Right lobe of liver (tissue), 6 donors: ENCODE measurements at regions not wholly inside any gene's neighbourhood (a gene's known extent, or its start where the extent isn't known, plus 50 kb on each side); places are given as distances from the start of the nearest gene placed in this dataset.

Experiments
- ATAC-seq, 4 donors: fragments of 200-7000 bp; cut with Tn5 transposase; one replicate each; pipeline ENCODE4 v1.9.1; 2020; ENCODE audit warnings: mild to moderate bottlenecking in 4 of 4, moderate library complexity in 4 of 4
- DNase-seq, 3 donors: peaks; one replicate each; pipeline ENCODE4 v3.0.0-alpha.2; 2020
- H3K27ac ChIP-seq, 3 donors: fragments of 200-600 bp; one replicate each; pipeline ENCODE4 v1.8.0; 2022
- H3K27me3 ChIP-seq, 2 donors: fragments of 200-600 bp; one replicate each; pipeline ENCODE4 v1.8.0; 2022
- H3K36me3 ChIP-seq, 4 donors: fragments of 200-600 bp; sonication (generic) in 1 of 4; one replicate each; pipeline versions ENCODE4 v1.5.1 to v1.8.0; 2017 to 2022; ENCODE audit warnings: control low read depth in 1 of 4
- H3K4me1 ChIP-seq, 4 donors: fragments of 200-600 bp; sonication (generic) in 1 of 4; one replicate each; pipeline versions ENCODE4 v1.5.1 to v1.8.0; 2017 to 2022; ENCODE audit warnings: control low read depth in 1 of 4
- H3K4me3 ChIP-seq, 3 donors: fragments of 200-600 bp; one replicate each; pipeline ENCODE4 v1.8.0; 2022
- H3K9me3 ChIP-seq, 4 donors: fragments of 200-600 bp; sonication (generic) in 1 of 4; one replicate each; pipeline versions ENCODE4 v1.5.1 to v1.8.0; 2017 to 2022; ENCODE audit warnings: control low read depth in 1 of 4
- POLR2A ChIP-seq: fragments of 450-650 bp; IDR thresholded peaks from one replicate; pipeline ENCODE4 v1.6.1; 2017; ENCODE audit warnings: antibody characterized with exemption, mild to moderate bottlenecking
- WGBS: methylation state at CpG from one replicate; pipeline ENCODE4 v1.1.6; 2018; ENCODE audit warnings: low coverage, low lambda C conversion rate; ENCODE audit not compliant: insufficient coverage; ENCODE audit errors: missing lambda C conversion rate; 5-methylcytosine and 5-hydroxymethylcytosine counted together
- intact Hi-C, 2 donors: fragments of 100-400 bp; cut with DNase I; formaldehyde crosslinking; loops; one replicate each; pipeline versions ENCODE4 v1.11.2 to v1.14.1; 2022
- TF ChIP-seq, protein P1 (sequence below), 4 donors: fragments of 200-600 bp in 3 of 4; fragments of 450-650 bp in 1 of 4; IDR thresholded peaks; one replicate each; pipeline versions ENCODE4 v1.5.1 to v1.8.0; 2016 to 2022; ENCODE audit warnings: antibody characterized with exemption in 4 of 4, mild to moderate bottlenecking in 2 of 4
- donor health status: DM: no; HTN: yes; CAD: no.
- donor health status: DM: no; HTN: no; CAD: no.
- donor health status: DM: no; HTN: no; CAD: no.
- donor health status: DM: no; HTN: yes; CAD: no.
- donor health status: DM: no; HTN: yes; CAD: no.

DNA sequence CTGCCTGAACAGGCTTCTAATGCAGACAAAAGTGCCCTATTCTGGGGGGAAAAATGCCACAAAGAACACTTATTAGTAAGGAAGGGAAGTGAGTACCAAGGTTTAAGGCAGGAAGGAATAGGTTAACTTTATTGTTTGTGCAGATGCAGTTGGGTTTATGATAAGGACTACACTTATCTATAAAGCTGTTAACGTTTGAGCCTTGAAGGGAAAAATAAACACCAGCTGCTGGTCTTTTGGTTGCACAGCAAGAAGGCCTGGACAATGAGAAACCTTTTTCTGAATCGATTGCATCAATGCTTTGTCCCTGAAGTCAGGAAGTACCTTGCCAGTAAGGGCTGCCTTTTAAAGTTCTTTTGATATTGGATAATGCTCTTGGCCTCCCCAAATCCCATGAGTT lies 407.8 kb downstream of the ATP23 start:
- Histone ChIP-seq H3K4me1 (no peaks in the 10 kb centered on the region), H3K9me3 (no peaks in the 10 kb centered on the region), H3K27me3 (no peaks in the 10 kb centered on the region), H3K36me3 (no peaks in the 10 kb centered on the region), H3K27ac (no peak overlapping the region), H3K4me3 (no peak overlapping the region)
- intact Hi-C loops, result no loop called here
- ATAC-seq, result no peak
- TF ChIP-seq, protein P1, sequence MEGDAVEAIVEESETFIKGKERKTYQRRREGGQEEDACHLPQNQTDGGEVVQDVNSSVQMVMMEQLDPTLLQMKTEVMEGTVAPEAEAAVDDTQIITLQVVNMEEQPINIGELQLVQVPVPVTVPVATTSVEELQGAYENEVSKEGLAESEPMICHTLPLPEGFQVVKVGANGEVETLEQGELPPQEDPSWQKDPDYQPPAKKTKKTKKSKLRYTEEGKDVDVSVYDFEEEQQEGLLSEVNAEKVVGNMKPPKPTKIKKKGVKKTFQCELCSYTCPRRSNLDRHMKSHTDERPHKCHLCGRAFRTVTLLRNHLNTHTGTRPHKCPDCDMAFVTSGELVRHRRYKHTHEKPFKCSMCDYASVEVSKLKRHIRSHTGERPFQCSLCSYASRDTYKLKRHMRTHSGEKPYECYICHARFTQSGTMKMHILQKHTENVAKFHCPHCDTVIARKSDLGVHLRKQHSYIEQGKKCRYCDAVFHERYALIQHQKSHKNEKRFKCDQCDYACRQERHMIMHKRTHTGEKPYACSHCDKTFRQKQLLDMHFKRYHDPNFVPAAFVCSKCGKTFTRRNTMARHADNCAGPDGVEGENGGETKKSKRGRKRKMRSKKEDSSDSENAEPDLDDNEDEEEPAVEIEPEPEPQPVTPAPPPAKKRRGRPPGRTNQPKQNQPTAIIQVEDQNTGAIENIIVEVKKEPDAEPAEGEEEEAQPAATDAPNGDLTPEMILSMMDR (IDR thresholded peaks at IDR 0.05), result no peak
- TF ChIP-seq POLR2A, result no peak
- DNase-seq, result no peak
- 8% methylated on average over 2 of the region's 2 CpGs for WGBS

DNA sequence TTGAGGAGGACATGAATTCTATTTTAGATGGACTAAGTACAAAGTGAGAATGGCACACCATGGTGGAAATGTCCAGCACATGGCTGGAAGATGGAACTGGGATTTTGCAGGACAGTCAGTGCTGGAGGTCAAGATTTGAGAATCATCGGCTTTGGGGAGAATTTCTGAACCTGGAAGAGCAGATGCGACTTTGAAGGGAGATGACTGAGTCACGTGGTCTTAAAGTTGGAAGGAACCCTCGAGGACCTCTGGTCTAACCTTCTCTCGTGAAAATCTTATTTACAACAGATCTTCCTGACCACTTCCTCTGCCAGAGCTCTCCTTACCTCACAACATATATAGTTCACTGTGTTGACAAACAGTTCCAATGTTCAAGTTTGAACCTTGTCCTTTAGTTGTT lies 415.4 kb downstream of the ATP23 start:
- H3K4me3 ChIP-seq, result no peak overlapping the region
- TF ChIP-seq, protein P1 (IDR thresholded peaks at IDR 0.05), result no peak
- TF ChIP-seq POLR2A, result no peak
- no peaks in the 10 kb centered on the region for H3K9me3 ChIP-seq
- H3K36me3 ChIP-seq, result no peaks in the 10 kb centered on the region
- no peaks in the 10 kb centered on the region for H3K4me1 ChIP-seq
- DNase-seq (no peak), ATAC-seq (no peak)
- intact Hi-C loops, result loop anchor here in 1 of 2 donors (10.0 kb wide), 1 partner anchor 798 kb away; no protein-coding TSS in a partner anchor
- H3K27me3 ChIP-seq, result no peaks in the 10 kb centered on the region
- 57% methylated on average over 4 of the region's 5 CpGs for WGBS
- H3K27ac ChIP-seq, result no peak overlapping the region

DNA sequence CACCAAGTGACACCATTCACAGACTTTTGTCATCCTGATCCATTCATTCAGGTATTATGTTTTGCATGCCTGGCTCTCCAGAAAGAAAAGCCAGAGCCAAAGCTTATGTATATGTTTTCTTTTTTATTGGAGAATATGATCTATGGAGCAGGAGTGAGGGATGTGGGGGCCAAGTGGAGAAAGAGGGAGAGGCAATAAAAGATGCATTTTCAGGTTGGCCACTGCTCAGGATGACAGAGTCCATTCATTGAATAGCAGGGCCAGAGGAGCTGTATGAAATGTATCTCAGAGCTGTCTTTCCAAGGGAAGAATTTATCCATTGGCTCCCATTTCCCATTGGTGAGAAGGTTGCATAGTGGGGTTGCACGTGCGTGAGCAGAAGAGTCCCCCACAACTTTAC lies 416.1 kb downstream of the ATP23 start:
- intact Hi-C loops, result loop anchor here in 1 of 2 donors (10.0 kb wide), 1 partner anchor 797 kb away; no protein-coding TSS in a partner anchor
- Histone ChIP-seq H3K36me3 (no peaks in the 10 kb centered on the region), H3K4me1 (no peaks in the 10 kb centered on the region), H3K9me3 (no peaks in the 10 kb centered on the region), H3K27ac (no peak overlapping the region), H3K4me3 (no peak overlapping the region), H3K27me3 (no peaks in the 10 kb centered on the region)
- WGBS, result 48% methylated on average over 2 of the region's 2 CpGs
- TF ChIP-seq, protein P1 (IDR thresholded peaks at IDR 0.05), result no peak
- DNase-seq (no peak), ATAC-seq (no peak)

DNA sequence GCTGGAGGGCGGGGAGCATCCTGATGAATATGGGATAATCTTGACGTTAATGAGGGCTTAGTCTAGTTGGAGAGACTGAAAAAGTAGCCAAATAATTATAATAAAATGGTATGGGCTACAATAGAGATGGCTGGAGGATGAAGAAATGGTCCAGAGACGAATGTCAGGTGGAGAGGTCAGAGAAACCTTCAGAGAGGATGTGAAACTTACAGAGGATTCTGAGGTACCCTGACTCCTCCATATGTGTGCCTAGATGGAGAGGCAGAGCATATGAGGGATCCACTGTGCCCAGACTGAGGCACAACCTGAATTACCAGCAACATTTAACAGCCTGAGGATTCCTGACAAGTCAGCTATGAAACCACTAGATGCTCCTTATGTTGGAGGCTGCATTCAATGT lies 417.0 kb downstream of the ATP23 start:
- no peak for ATAC-seq
- Histone ChIP-seq H3K36me3 (no peaks in the 10 kb centered on the region), H3K27me3 (no peaks in the 10 kb centered on the region), H3K27ac (no peak overlapping the region), H3K4me1 (no peaks in the 10 kb centered on the region), H3K4me3 (no peak overlapping the region), H3K9me3 (no peaks in the 10 kb centered on the region)
- intact Hi-C loops, result loop anchor here in 1 of 2 donors (10.0 kb wide), 1 partner anchor 796 kb away; no protein-coding TSS in a partner anchor
- DNase-seq, result no peak
- 51% methylated on average over 3 of the region's 3 CpGs for whole genome bisulfite sequencing
- no peak for TF ChIP-seq POLR2A
- TF ChIP-seq, protein P1 (IDR thresholded peaks at IDR 0.05), result no peak

DNA sequence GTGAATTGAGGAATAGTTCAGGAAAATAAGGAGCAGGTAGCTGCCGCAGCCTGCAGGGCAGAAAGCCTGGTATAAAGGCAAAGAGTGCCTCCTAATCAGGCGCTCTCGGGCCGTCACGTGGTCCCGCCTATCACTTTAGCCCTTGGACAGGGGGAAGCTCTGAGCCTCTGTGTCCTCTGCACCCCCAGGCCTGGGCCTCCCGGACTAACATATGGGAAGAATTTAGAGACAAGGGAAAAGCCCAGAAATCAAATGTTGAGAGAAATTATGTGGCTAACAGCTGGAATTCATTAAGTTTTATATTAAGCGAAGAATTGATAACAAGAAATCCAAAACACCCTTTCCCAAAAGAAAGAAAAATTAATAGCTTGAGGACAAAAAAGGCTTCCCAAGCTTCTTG lies 417.7 kb downstream of the ATP23 start:
- intact Hi-C loops, result loop anchor here in 1 of 2 donors (10.0 kb wide), 1 partner anchor 796 kb away; no protein-coding TSS in a partner anchor
- Histone ChIP-seq H3K9me3 (no peaks in the 10 kb centered on the region), H3K4me1 (no peaks in the 10 kb centered on the region), H3K27ac (no peak overlapping the region), H3K27me3 (no peaks in the 10 kb centered on the region), H3K4me3 (no peak overlapping the region), H3K36me3 (no peaks in the 10 kb centered on the region)
- ATAC-seq, result no peak
- 33% methylated on average over 8 of the region's 8 CpGs for WGBS
- TF ChIP-seq, protein P1 (IDR thresholded peaks at IDR 0.05), result no peak
- no peak for TF ChIP-seq POLR2A
- no peak for DNase-seq
